ENCODE measurements at regions not wholly inside any gene's neighbourhood (a gene's known extent, or its start where the extent isn't known, plus 50 kb on each side); places are given as distances from the start of the nearest gene placed in this dataset.

- no peaks in the 10 kb centered on the region for H3K36me3 ChIP-seq (ENCODE audit: control insufficient read depth in 1 of 2, insufficient read depth in 2 of 2, low read depth in 1 of 2, low read length in 2 of 2)
- H2AFZ ChIP-seq (ENCODE audit: low read depth, low read length) = no peak overlapping the region
- H2BK120ac ChIP-seq (ENCODE audit: low read depth, low read length) = no peak overlapping the region
- H2AK5ac ChIP-seq (ENCODE audit: low read length, severe bottlenecking) = no peak overlapping the region
- H3K18ac ChIP-seq (ENCODE audit: low read depth in 1 of 2, low read length in 2 of 2) = no peak overlapping the region
- no peaks in the 10 kb centered on the region for H3K27me3 ChIP-seq (ENCODE audit: control insufficient read depth in 1 of 2, insufficient read depth in 1 of 2, low read length in 2 of 2)
- no peak overlapping the region for H3K4me3 ChIP-seq (ENCODE audit: insufficient read depth in 1 of 2, low read depth in 1 of 2, low read length in 2 of 2)
- H3K23ac ChIP-seq (ENCODE audit: low read length in 2 of 2) = no peak overlapping the region
- no peak overlapping the region for H3K14ac ChIP-seq (ENCODE audit: low read length in 2 of 2)
- no peak overlapping the region for H2BK5ac ChIP-seq (ENCODE audit: low read depth, low read length, poor library complexity, severe bottlenecking)
- no peaks in the 10 kb centered on the region for H3K9me3 ChIP-seq (ENCODE audit: control insufficient read depth, low read length)
- DNase-seq = no peak
- no peak overlapping the region for H3K27ac ChIP-seq (ENCODE audit: low read length, poor library complexity, severe bottlenecking)
- H2BK15ac ChIP-seq (ENCODE audit: low read depth, poor library complexity, severe bottlenecking) = no peak overlapping the region
- H3K79me1 ChIP-seq (replicated peaks; ENCODE audit: low read length, poor library complexity, severe bottlenecking) = no peaks in the 10 kb centered on the region
- no peak overlapping the region for H4K91ac ChIP-seq (ENCODE audit: low read length)
- no peak overlapping the region for H3K4me2 ChIP-seq (ENCODE audit: low read length, poor library complexity, severe bottlenecking)
- no peak overlapping the region for H4K8ac ChIP-seq (ENCODE audit: low read length)
- H3K4me1 ChIP-seq (ENCODE audit: control insufficient read depth, insufficient read depth, low read depth, low read length) = no peaks in the 10 kb centered on the region
- H2BK12ac ChIP-seq (ENCODE audit: low read length in 2 of 2) = no peak overlapping the region
- no peak overlapping the region for H3K4ac ChIP-seq (ENCODE audit: low read depth in 1 of 2, low read length in 2 of 2)
- 98% methylated on average over 4 of the region's 4 CpGs for WGBS
- no peak overlapping the region for H3K9ac ChIP-seq (ENCODE audit: low read length)
Measured at GRCh38 chr5:107753427-107753826, 82.7 kb upstream of the EFNA5 start.

GRCh38 chr5:107744418-107745330, 73.9 kb upstream of the EFNA5 start:
- H4K8ac ChIP-seq (ENCODE audit: low read length) = no peak overlapping the region
- no peak overlapping the region for H2AFZ ChIP-seq (ENCODE audit: low read depth, low read length)
- H3K4me2 ChIP-seq (ENCODE audit: low read length, poor library complexity, severe bottlenecking) = no peak overlapping the region
- no peak overlapping the region for H3K18ac ChIP-seq (ENCODE audit: low read depth in 1 of 2, low read length in 2 of 2)
- no peak overlapping the region for H4K91ac ChIP-seq (ENCODE audit: low read length)
- no peaks in the 10 kb centered on the region for H3K27me3 ChIP-seq (ENCODE audit: control insufficient read depth in 1 of 2, insufficient read depth in 1 of 2, low read length in 2 of 2)
- H2BK15ac ChIP-seq (ENCODE audit: low read depth, poor library complexity, severe bottlenecking) = no peak overlapping the region
- no peaks in the 10 kb centered on the region for H3K4me1 ChIP-seq (ENCODE audit: control insufficient read depth, insufficient read depth, low read depth, low read length)
- no peak overlapping the region for H2BK5ac ChIP-seq (ENCODE audit: low read depth, low read length, poor library complexity, severe bottlenecking)
- DNase-seq = no peak
- H3K14ac ChIP-seq (ENCODE audit: low read length in 2 of 2) = no peak overlapping the region
- H3K9ac ChIP-seq (ENCODE audit: low read length) = no peak overlapping the region
- H2BK120ac ChIP-seq (ENCODE audit: low read depth, low read length) = no peak overlapping the region
- H3K79me1 ChIP-seq (replicated peaks; ENCODE audit: low read length, poor library complexity, severe bottlenecking) = no peaks in the 10 kb centered on the region
- H3K4ac ChIP-seq (ENCODE audit: low read depth in 1 of 2, low read length in 2 of 2) = no peak overlapping the region
- peak overlapping the region; percentile 53 for H2AK5ac ChIP-seq (ENCODE audit: low read length, severe bottlenecking)
- peaks cover 7% of the 10 kb centered on the region for H3K9me3 ChIP-seq (ENCODE audit: control insufficient read depth, low read length)
- no peak overlapping the region for H3K23ac ChIP-seq (ENCODE audit: low read length in 2 of 2)
- H3K27ac ChIP-seq (ENCODE audit: low read length, poor library complexity, severe bottlenecking) = no peak overlapping the region
- WGBS = 90% methylated on average over 5 of the region's 5 CpGs
- no peak overlapping the region for H3K4me3 ChIP-seq (ENCODE audit: insufficient read depth in 1 of 2, low read depth in 1 of 2, low read length in 2 of 2)
- H2BK12ac ChIP-seq (ENCODE audit: low read length in 2 of 2) = no peak overlapping the region
- H3K36me3 ChIP-seq (ENCODE audit: control insufficient read depth in 1 of 2, insufficient read depth in 2 of 2, low read depth in 1 of 2, low read length in 2 of 2) = no peaks in the 10 kb centered on the region

GRCh38 chr5:107743373-107744000, 72.8 kb upstream of the EFNA5 start:
- no peaks in the 10 kb centered on the region for H3K27me3 ChIP-seq (ENCODE audit: control insufficient read depth in 1 of 2, insufficient read depth in 1 of 2, low read length in 2 of 2)
- peaks cover 7% of the 10 kb centered on the region for H3K9me3 ChIP-seq (ENCODE audit: control insufficient read depth, low read length)
- no peak overlapping the region for H4K8ac ChIP-seq (ENCODE audit: low read length)
- H3K14ac ChIP-seq (ENCODE audit: low read length in 2 of 2) = no peak overlapping the region
- no peak overlapping the region for H2BK12ac ChIP-seq (ENCODE audit: low read length in 2 of 2)
- H3K9ac ChIP-seq (ENCODE audit: low read length) = no peak overlapping the region
- no peak overlapping the region for H2AFZ ChIP-seq (ENCODE audit: low read depth, low read length)
- H4K91ac ChIP-seq (ENCODE audit: low read length) = no peak overlapping the region
- H3K23ac ChIP-seq (ENCODE audit: low read length in 2 of 2) = no peak overlapping the region
- peak; percentile 35 for DNase-seq
- no peak overlapping the region for H2AK5ac ChIP-seq (ENCODE audit: low read length, severe bottlenecking)
- no peaks in the 10 kb centered on the region for H3K79me1 ChIP-seq (replicated peaks; ENCODE audit: low read length, poor library complexity, severe bottlenecking)
- H3K36me3 ChIP-seq (ENCODE audit: control insufficient read depth in 1 of 2, insufficient read depth in 2 of 2, low read depth in 1 of 2, low read length in 2 of 2) = no peaks in the 10 kb centered on the region
- no peak overlapping the region for H2BK5ac ChIP-seq (ENCODE audit: low read depth, low read length, poor library complexity, severe bottlenecking)
- H3K4me3 ChIP-seq (ENCODE audit: insufficient read depth in 1 of 2, low read depth in 1 of 2, low read length in 2 of 2) = no peak overlapping the region
- H2BK15ac ChIP-seq (ENCODE audit: low read depth, poor library complexity, severe bottlenecking) = no peak overlapping the region
- H3K4ac ChIP-seq (ENCODE audit: low read depth in 1 of 2, low read length in 2 of 2) = no peak overlapping the region
- no peaks in the 10 kb centered on the region for H3K4me1 ChIP-seq (ENCODE audit: control insufficient read depth, insufficient read depth, low read depth, low read length)
- 88% methylated on average over 3 of the region's 3 CpGs for WGBS
- H2BK120ac ChIP-seq (ENCODE audit: low read depth, low read length) = no peak overlapping the region
- H3K18ac ChIP-seq (ENCODE audit: low read depth in 1 of 2, low read length in 2 of 2) = no peak overlapping the region
- H3K4me2 ChIP-seq (ENCODE audit: low read length, poor library complexity, severe bottlenecking) = no peak overlapping the region
- peak overlapping the region; percentile 68 for H3K27ac ChIP-seq (ENCODE audit: low read length, poor library complexity, severe bottlenecking)

GRCh38 chr5:107739661-107740060, 68.9 kb upstream of the EFNA5 start:
- H2BK15ac ChIP-seq (ENCODE audit: low read depth, poor library complexity, severe bottlenecking) = no peak overlapping the region
- no peak overlapping the region for H2AFZ ChIP-seq (ENCODE audit: low read depth, low read length)
- no peak overlapping the region for H2BK120ac ChIP-seq (ENCODE audit: low read depth, low read length)
- no peak overlapping the region for H3K18ac ChIP-seq (ENCODE audit: low read depth in 1 of 2, low read length in 2 of 2)
- no peaks in the 10 kb centered on the region for H3K36me3 ChIP-seq (ENCODE audit: control insufficient read depth in 1 of 2, insufficient read depth in 2 of 2, low read depth in 1 of 2, low read length in 2 of 2)
- H4K8ac ChIP-seq (ENCODE audit: low read length) = no peak overlapping the region
- H3K9ac ChIP-seq (ENCODE audit: low read length) = no peak overlapping the region
- peaks cover 7% of the 10 kb centered on the region for H3K9me3 ChIP-seq (ENCODE audit: control insufficient read depth, low read length)
- no peaks in the 10 kb centered on the region for H3K79me1 ChIP-seq (replicated peaks; ENCODE audit: low read length, poor library complexity, severe bottlenecking)
- no peak overlapping the region for H3K4ac ChIP-seq (ENCODE audit: low read depth in 1 of 2, low read length in 2 of 2)
- H2AK5ac ChIP-seq (ENCODE audit: low read length, severe bottlenecking) = no peak overlapping the region
- H2BK12ac ChIP-seq (ENCODE audit: low read length in 2 of 2) = no peak overlapping the region
- no peak overlapping the region for H4K91ac ChIP-seq (ENCODE audit: low read length)
- H3K4me2 ChIP-seq (ENCODE audit: low read length, poor library complexity, severe bottlenecking) = no peak overlapping the region
- no peak overlapping the region for H3K27ac ChIP-seq (ENCODE audit: low read length, poor library complexity, severe bottlenecking)
- H3K23ac ChIP-seq (ENCODE audit: low read length in 2 of 2) = no peak overlapping the region
- no peak overlapping the region for H3K4me3 ChIP-seq (ENCODE audit: insufficient read depth in 1 of 2, low read depth in 1 of 2, low read length in 2 of 2)
- H2BK5ac ChIP-seq (ENCODE audit: low read depth, low read length, poor library complexity, severe bottlenecking) = no peak overlapping the region
- no peaks in the 10 kb centered on the region for H3K27me3 ChIP-seq (ENCODE audit: control insufficient read depth in 1 of 2, insufficient read depth in 1 of 2, low read length in 2 of 2)
- no peaks in the 10 kb centered on the region for H3K4me1 ChIP-seq (ENCODE audit: control insufficient read depth, insufficient read depth, low read depth, low read length)
- no peak overlapping the region for H3K14ac ChIP-seq (ENCODE audit: low read length in 2 of 2)
- DNase-seq = no peak
- WGBS = no CpG with 5 or more reads among the region's 3 CpGs

Data from mesenchymal stem cell (in vitro differentiated cells and primary cell).